ENCODE measurements at regions not wholly inside any gene's neighbourhood (a gene's known extent, or its start where the extent isn't known, plus 50 kb on each side); places are given as distances from the start of the nearest gene placed in this dataset.
A peak's percentile ranks its signal among the peaks of the same experiment; 100 is the strongest.

- peaks cover 0 to 10% of the 10 kb centered on the region in 2 donors for H3K4me1 ChIP-seq
- no peaks in the 10 kb centered on the region for H3K9me3 ChIP-seq
- TF ChIP-seq CTCF (IDR thresholded peaks at IDR 0.05) = no peak
- DNase-seq (ENCODE audit: low spot score) = peak; percentile 76
- no peaks in the 10 kb centered on the region for H3K27me3 ChIP-seq
- H3K36me3 ChIP-seq = no peaks in the 10 kb centered on the region
- no peak overlapping the region for H3K4me3 ChIP-seq
- H3K27ac ChIP-seq = no peak overlapping the region
Measured at GRCh38 chr11:19316434-19316833, 75.7 kb upstream of the E2F8 start.

GRCh38 chr11:19315511-19315910 lies 74.8 kb upstream of the E2F8 start:
- no peak for TF ChIP-seq CTCF (IDR thresholded peaks at IDR 0.05)
- Histone ChIP-seq H3K4me3 (no peak overlapping the region), H3K4me1 (peaks cover 0 to 10% of the 10 kb centered on the region in 2 donors), H3K27me3 (no peaks in the 10 kb centered on the region), H3K27ac (no peak overlapping the region), H3K9me3 (no peaks in the 10 kb centered on the region), H3K36me3 (no peaks in the 10 kb centered on the region)
- no peak for DNase-seq (ENCODE audit: low spot score)

- no peak for DNase-seq (ENCODE audit: low spot score)
- H3K9me3 ChIP-seq = no peaks in the 10 kb centered on the region
- H3K27ac ChIP-seq = no peak overlapping the region
- no peaks in the 10 kb centered on the region for H3K36me3 ChIP-seq
- no peak overlapping the region for H3K4me3 ChIP-seq
- H3K27me3 ChIP-seq = no peaks in the 10 kb centered on the region
- no peak for TF ChIP-seq CTCF (IDR thresholded peaks at IDR 0.05)
- peaks cover 0 to 10% of the 10 kb centered on the region in 2 donors for H3K4me1 ChIP-seq
Measured at GRCh38 chr11:19313140-19313539, 72.4 kb upstream of the E2F8 start.

DNA sequence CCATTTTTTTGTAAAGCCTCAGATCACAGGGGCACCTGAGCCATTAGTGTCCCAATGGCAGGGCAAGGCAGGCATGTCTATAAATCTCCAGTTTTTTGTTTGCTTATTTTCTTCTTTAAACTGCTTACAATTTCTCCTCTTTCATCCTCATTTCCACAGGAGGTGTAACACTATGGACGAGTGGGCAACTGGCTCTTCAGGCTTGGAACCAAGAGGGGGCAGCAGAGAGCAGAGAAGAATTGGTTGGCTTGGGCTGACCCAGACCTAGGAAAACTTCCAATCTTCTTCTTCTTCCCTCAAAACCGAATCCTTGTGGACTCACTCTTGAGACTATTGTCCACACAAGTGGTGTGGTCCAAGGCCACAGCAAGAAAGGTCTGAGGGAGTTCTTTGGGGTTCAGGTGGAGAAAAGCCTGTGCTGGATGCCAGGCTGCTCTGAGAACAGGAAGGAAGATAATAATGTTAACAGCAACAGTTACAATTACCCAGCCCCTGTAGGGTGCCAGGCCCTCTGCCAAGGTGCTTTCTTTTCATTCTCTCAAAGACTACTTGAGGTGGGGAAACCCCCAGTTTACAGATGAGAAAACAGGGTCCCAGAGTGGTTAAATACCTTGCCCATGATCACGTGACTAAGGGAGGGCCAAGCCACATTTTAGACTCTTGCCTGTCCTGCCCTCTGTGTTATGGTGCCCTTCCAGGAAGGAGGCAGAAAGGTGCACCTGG lies 70.7 kb upstream of the E2F8 start:
- Histone ChIP-seq H3K27ac (no peak overlapping the region), H3K9me3 (no peaks in the 10 kb centered on the region), H3K4me3 (no peak overlapping the region), H3K36me3 (no peaks in the 10 kb centered on the region), H3K27me3 (no peaks in the 10 kb centered on the region), H3K4me1 (peaks cover 0 to 4% of the 10 kb centered on the region in 2 donors)
- peak; percentile 79 for DNase-seq (ENCODE audit: low spot score)
- peak; percentile 46 to 89 for TF ChIP-seq CTCF (IDR thresholded peaks at IDR 0.05)

GRCh38 chr11:19307498-19307897 lies 66.8 kb upstream of the E2F8 start:
- no peaks in the 10 kb centered on the region for H3K36me3 ChIP-seq
- no peak for TF ChIP-seq CTCF (IDR thresholded peaks at IDR 0.05)
- no peaks in the 10 kb centered on the region for H3K9me3 ChIP-seq
- no peak overlapping the region for H3K4me3 ChIP-seq
- no peaks in the 10 kb centered on the region for H3K27me3 ChIP-seq
- DNase-seq (ENCODE audit: low spot score) = no peak
- no peaks in the 10 kb centered on the region for H3K4me1 ChIP-seq
- no peak overlapping the region for H3K27ac ChIP-seq

Data from right atrium auricular region (tissue), 2 donors.